Gastrocnemius medialis (tissue), 4 donors: ENCODE measurements at regions not wholly inside any gene's neighbourhood (a gene's known extent, or its start where the extent isn't known, plus 50 kb on each side); places are given as distances from the start of the nearest gene placed in this dataset.
"Not testable (repeated sequence)": the region's sequence is repeated elsewhere in the genome, so short reads cannot be mapped to it uniquely, and the experiment has no call there.

Experiments
- CTCF ChIP-seq, 5 experiments: fragments of 450-650 bp in 3 of 5; fragments of 200-600 bp in 2 of 5; sonication (generic) in 2 of 5; IDR thresholded peaks in 4 of 5; conservative IDR thresholded peaks in 1 of 5; 1 replicate in 4 of 5; 2 replicates in 1 of 5; pipeline ENCODE4 v1.5.1; 2016 to 2019; ENCODE audit warnings: antibody characterized with exemption in 5 of 5, mild to moderate bottlenecking in 3 of 5, moderate library complexity in 3 of 5
- POLR2A ChIP-seq, 2 donors: fragments of 450-650 bp; IDR thresholded peaks; one replicate each; pipeline ENCODE4 v1.6.1; 2017; ENCODE audit warnings: antibody characterized with exemption in 2 of 2, mild to moderate bottlenecking in 2 of 2, moderate library complexity in 2 of 2

GRCh38 chr5:119780145-119780544, 150.8 kb downstream of the FAM170A start:
- not testable (repeated sequence) for TF ChIP-seq CTCF (IDR thresholded peaks at IDR 0.05 in 4 of 5, conservative IDR thresholded peaks at IDR 0.05 in 1 of 5); POLR2A (IDR thresholded peaks at IDR 0.05)
